NOMO-1 treated with dmso at 0.1 percent for 144 hours (cell line): ENCODE measurements at regions not wholly inside any gene's neighbourhood (a gene's known extent, or its start where the extent isn't known, plus 50 kb on each side); places are given as distances from the start of the nearest gene placed in this dataset.
"Not testable (repeated sequence)": the region's sequence is repeated elsewhere in the genome, so short reads cannot be mapped to it uniquely, and the experiment has no call there.

ENCODE experiments used
- DNase-seq: peaks from one replicate; lab custom pipeline; 2025; ENCODE audit not compliant: unreplicated experiment; lab: John Stamatoyannopoulos, UW

GRCh38 chr3:148450819-148451218, 246.9 kb upstream of the AGTR1 start:
- no peak for DNase-seq

GRCh38 chr3:148451969-148452368, 245.7 kb upstream of the AGTR1 start:
- DNase-seq = no peak

GRCh38 chr3:148453781-148454191, 243.9 kb upstream of the AGTR1 start:
- no peak for DNase-seq

GRCh38 chr3:148455098-148455497, 242.6 kb upstream of the AGTR1 start:
- no peak for DNase-seq

- DNase-seq = no peak
Measured at GRCh38 chr3:148457886-148458285, 239.8 kb upstream of the AGTR1 start.

- DNase-seq = no peak
Measured at GRCh38 chr3:148459931-148460513, 237.7 kb upstream of the AGTR1 start.

- DNase-seq = no peak
Measured at GRCh38 chr3:148460686-148461085, 237.0 kb upstream of the AGTR1 start.

- no peak for DNase-seq
Measured at GRCh38 chr3:148464246-148464645, 233.5 kb upstream of the AGTR1 start.

GRCh38 chr3:148466143-148466542, 231.6 kb upstream of the AGTR1 start:
- no peak for DNase-seq

- DNase-seq = no peak
Measured at GRCh38 chr3:148466980-148467740, 230.5 kb upstream of the AGTR1 start.

- no peak for DNase-seq
Measured at GRCh38 chr3:148477375-148477774, 220.3 kb upstream of the AGTR1 start.

- DNase-seq = no peak
Measured at GRCh38 chr3:148493631-148494030, 204.1 kb upstream of the AGTR1 start.

GRCh38 chr3:148494451-148494850, 203.3 kb upstream of the AGTR1 start:
- DNase-seq = no peak

GRCh38 chr3:148500881-148501280, 196.8 kb upstream of the AGTR1 start:
- no peak for DNase-seq

- DNase-seq = no peak
Measured at GRCh38 chr3:148510116-148510515, 187.6 kb upstream of the AGTR1 start.

- no peak for DNase-seq
Measured at GRCh38 chr3:148510561-148510960, 187.1 kb upstream of the AGTR1 start.

GRCh38 chr3:148512648-148513047, 185.1 kb upstream of the AGTR1 start:
- no peak for DNase-seq

GRCh38 chr3:148513096-148513543, 184.6 kb upstream of the AGTR1 start:
- DNase-seq = no peak

- DNase-seq = no peak
Measured at GRCh38 chr3:148518520-148518919, 179.2 kb upstream of the AGTR1 start.

GRCh38 chr3:148525621-148526020, 172.1 kb upstream of the AGTR1 start:
- DNase-seq = not testable (repeated sequence)

GRCh38 chr3:148528024-148528423, 169.7 kb upstream of the AGTR1 start:
- no peak for DNase-seq

GRCh38 chr3:148531836-148532235, 165.9 kb upstream of the AGTR1 start:
- DNase-seq = no peak

GRCh38 chr3:148532326-148532725, 165.4 kb upstream of the AGTR1 start:
- no peak for DNase-seq
